ENCODE measurements at regions not wholly inside any gene's neighbourhood (a gene's known extent, or its start where the extent isn't known, plus 50 kb on each side); places are given as distances from the start of the nearest gene placed in this dataset.

- no peak for TF ChIP-seq CTCF (IDR thresholded peaks at IDR 0.05)
- no peak overlapping the region for H3K4me3 ChIP-seq
- ATAC-seq (no peak), DNase-seq (no peak)
- H3K9me3 ChIP-seq = peaks cover 10% of the 10 kb centered on the region
- no peaks in the 10 kb centered on the region for H3K4me1 ChIP-seq (ENCODE audit: low read depth)
- intact Hi-C loops (cut with DNase I, micrococcal nuclease) = no loop called here
- H3K36me3 ChIP-seq (ENCODE audit: low read depth) = no peaks in the 10 kb centered on the region
These were observed 662.3 kb upstream of the PTBP2 start for GRCh38 chr1:96059276-96059675.

- Histone ChIP-seq H3K36me3 (ENCODE audit: low read depth) (no peaks in the 10 kb centered on the region), H3K9me3 (peaks cover 10% of the 10 kb centered on the region), H3K4me3 (no peak overlapping the region), H3K4me1 (ENCODE audit: low read depth) (no peaks in the 10 kb centered on the region)
- ATAC-seq = no peak
- TF ChIP-seq CTCF (IDR thresholded peaks at IDR 0.05) = no peak
- intact Hi-C loops (cut with DNase I, micrococcal nuclease) = no loop called here
- DNase-seq = no peak
These were observed 661.8 kb upstream of the PTBP2 start for GRCh38 chr1:96059736-96060135.

GRCh38 chr1:96060621-96061020 lies 661.0 kb upstream of the PTBP2 start:
- no peaks in the 10 kb centered on the region for H3K4me1 ChIP-seq (ENCODE audit: low read depth)
- H3K4me3 ChIP-seq = no peak overlapping the region
- H3K9me3 ChIP-seq = peaks cover 13% of the 10 kb centered on the region
- intact Hi-C loops (cut with DNase I, micrococcal nuclease) = no loop called here
- no peak for TF ChIP-seq CTCF (IDR thresholded peaks at IDR 0.05)
- ATAC-seq (no peak), DNase-seq (no peak)
- H3K36me3 ChIP-seq (ENCODE audit: low read depth) = no peaks in the 10 kb centered on the region

DNA sequence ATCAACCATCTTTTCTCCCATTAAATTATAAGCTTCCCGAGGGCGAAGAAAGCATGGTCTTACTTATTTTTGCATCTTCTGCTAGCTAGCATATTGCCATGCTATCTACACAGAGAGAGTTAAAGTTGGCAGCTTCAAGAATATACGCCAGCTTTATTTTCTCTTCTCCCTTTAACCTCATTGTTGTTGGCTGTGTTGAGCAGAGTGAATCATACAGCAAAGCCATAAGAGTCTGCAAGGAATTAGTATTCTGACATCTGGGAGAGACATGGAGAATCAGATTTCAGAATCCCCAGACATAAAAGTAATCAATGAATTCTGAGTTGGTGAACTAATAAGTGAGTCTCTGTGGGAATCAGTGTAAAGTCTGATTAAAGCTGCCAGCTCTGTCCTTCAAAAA lies 649.6 kb upstream of the PTBP2 start:
- no peaks in the 10 kb centered on the region for H3K4me1 ChIP-seq (ENCODE audit: low read depth)
- no peak for TF ChIP-seq CTCF (IDR thresholded peaks at IDR 0.05)
- intact Hi-C loops (cut with DNase I, micrococcal nuclease) = no loop called here
- H3K36me3 ChIP-seq (ENCODE audit: low read depth) = no peaks in the 10 kb centered on the region
- DNase-seq (no peak), ATAC-seq (no peak)
- no peak overlapping the region for H3K4me3 ChIP-seq
- H3K9me3 ChIP-seq = no peaks in the 10 kb centered on the region

- intact Hi-C loops (cut with DNase I, micrococcal nuclease) = no loop called here
- DNase-seq (no peak), ATAC-seq (no peak)
- TF ChIP-seq CTCF (IDR thresholded peaks at IDR 0.05) = no peak
- no peaks in the 10 kb centered on the region for H3K36me3 ChIP-seq (ENCODE audit: low read depth)
- no peaks in the 10 kb centered on the region for H3K4me1 ChIP-seq (ENCODE audit: low read depth)
- H3K9me3 ChIP-seq = no peaks in the 10 kb centered on the region
- H3K4me3 ChIP-seq = no peak overlapping the region
These were observed 648.5 kb upstream of the PTBP2 start for GRCh38 chr1:96073100-96073499.

DNA sequence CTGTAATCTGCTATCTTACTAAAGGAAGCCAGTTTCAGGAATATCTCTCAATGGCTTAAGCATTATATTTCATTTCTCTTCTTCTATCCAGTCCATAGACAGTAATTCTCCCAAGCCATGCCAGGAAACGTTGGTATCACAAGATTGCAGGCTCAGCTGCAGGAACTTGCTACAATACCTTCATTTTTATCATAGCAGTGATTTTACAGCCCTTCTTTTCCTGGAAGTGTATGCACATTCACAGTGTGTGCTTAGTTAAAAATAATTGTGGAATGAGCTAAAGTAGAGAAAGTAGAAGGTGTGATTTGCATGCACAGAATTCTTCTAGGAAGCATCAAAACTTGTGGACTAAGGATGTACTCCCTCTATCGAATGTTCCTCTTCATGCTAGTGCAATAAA lies 647.2 kb upstream of the PTBP2 start:
- Histone ChIP-seq H3K4me1 (ENCODE audit: low read depth) (no peaks in the 10 kb centered on the region), H3K9me3 (no peaks in the 10 kb centered on the region), H3K36me3 (ENCODE audit: low read depth) (no peaks in the 10 kb centered on the region), H3K4me3 (no peak overlapping the region)
- TF ChIP-seq CTCF (IDR thresholded peaks at IDR 0.05) = no peak
- ATAC-seq (no peak), DNase-seq (no peak)
- intact Hi-C loops (cut with DNase I, micrococcal nuclease) = no loop called here

Measured in mucosa of descending colon (tissue), 3 donors.